GM23338 (cell line): ENCODE measurements at regions not wholly inside any gene's neighbourhood (a gene's known extent, or its start where the extent isn't known, plus 50 kb on each side); places are given as distances from the start of the nearest gene placed in this dataset.

ENCODE experiments used
- ATAC-seq: fragments of 200-7000 bp; cut with Tn5 transposase; 3 replicates; pipeline ENCODE4 v1.9.1; 2020
- DNase-seq: peaks from one replicate; pipeline ENCODE4 v3.0.0-alpha.2; 2015; ENCODE audit warnings: low spot score
- H2AFZ ChIP-seq: fragments of 200-600 bp; sonication (generic); 2 replicates; pipeline ENCODE4 v1.8.0; 2016; ENCODE audit warnings: antibody characterized with exemption, mild to moderate bottlenecking, moderate library complexity
- H3F3A ChIP-seq: fragments of 200-600 bp; sonication (generic); replicated peaks from 2 replicates; pipeline ENCODE4 v1.8.0; 2017; ENCODE audit warnings: antibody characterized with exemption, mixed run types, low read depth
- H3K27ac ChIP-seq: fragments of 200-600 bp; sonication (generic); 2 replicates; pipeline ENCODE4 v1.6.1; 2016; ENCODE audit warnings: low read depth
- H3K27me3 ChIP-seq: fragments of 200-600 bp; sonication (generic); 2 replicates; pipeline ENCODE4 v1.8.0; 2016; ENCODE audit warnings: mild to moderate bottlenecking, mixed run types, moderate library complexity; ENCODE audit not compliant: insufficient read depth
- H3K36me3 ChIP-seq: fragments of 200-600 bp; sonication (generic); 2 replicates; pipeline ENCODE4 v1.8.0; 2016; ENCODE audit warnings: mild to moderate bottlenecking; ENCODE audit not compliant: insufficient read depth
- H3K4me1 ChIP-seq: fragments of 200-600 bp; sonication (generic); 2 replicates; pipeline ENCODE4 v1.8.0; 2016; ENCODE audit warnings: mild to moderate bottlenecking, moderate library complexity; ENCODE audit not compliant: insufficient read depth
- H3K4me2 ChIP-seq: fragments of 200-600 bp; sonication (generic); 2 replicates; pipeline ENCODE4 v1.7.1; 2017; ENCODE audit warnings: mixed run types
- H3K4me3 ChIP-seq: fragments of 200-600 bp; sonication (generic); 2 replicates; pipeline ENCODE4 v1.6.1; 2016; ENCODE audit warnings: mixed run types
- H3K79me2 ChIP-seq: fragments of 200-600 bp; sonication (generic); replicated peaks from 2 replicates; pipeline ENCODE4 v1.8.0; 2017; ENCODE audit warnings: mild to moderate bottlenecking; ENCODE audit not compliant: insufficient read depth
- H3K9me2 ChIP-seq: fragments of 200-600 bp; sonication (generic); 2 replicates; pipeline ENCODE4 v1.8.0; 2017; ENCODE audit not compliant: insufficient read depth
- H4K20me1 ChIP-seq: fragments of 200-600 bp; sonication (generic); replicated peaks from 2 replicates; pipeline ENCODE4 v1.8.0; 2017; ENCODE audit warnings: mild to moderate bottlenecking; ENCODE audit not compliant: insufficient read depth
- H3K27ac Mint-ChIP-seq: 2 replicates; pipeline ENCODE4 v1.8.0; 2020; ENCODE audit warnings: inconsistent platforms, mild to moderate bottlenecking, moderate library complexity, mixed read lengths
- H3K27me3 Mint-ChIP-seq: 3 replicates; pipeline ENCODE4 v1.8.0; 2022; ENCODE audit warnings: low read depth, mild to moderate bottlenecking, moderate library complexity, mixed read lengths, inconsistent platforms; ENCODE audit not compliant: insufficient read depth, poor library complexity
- H3K36me3 Mint-ChIP-seq: 3 replicates; pipeline ENCODE4 v1.8.0; 2021; ENCODE audit warnings: low read depth, mild to moderate bottlenecking, inconsistent platforms, moderate library complexity, mixed read lengths
- H3K4me1 Mint-ChIP-seq: 3 replicates; pipeline ENCODE4 v1.8.0; 2020; ENCODE audit warnings: mild to moderate bottlenecking, inconsistent platforms, mixed read lengths
- H3K4me3 Mint-ChIP-seq: 3 replicates; pipeline ENCODE4 v1.8.0; 2021; ENCODE audit warnings: moderate library complexity, mild to moderate bottlenecking, inconsistent platforms, mixed read lengths
- H3K9me3 Mint-ChIP-seq: 3 replicates; pipeline ENCODE4 v1.8.0; 2020; ENCODE audit warnings: moderate library complexity, mild to moderate bottlenecking, inconsistent platforms, mixed read lengths
- CREB1 ChIP-seq: fragments of 250-450 bp; sonication (Bioruptor Pico); IDR thresholded peaks from 2 replicates; pipeline ENCODE4 v1.5.0; 2020; ENCODE audit warnings: low read depth, mild to moderate bottlenecking, moderate library complexity
- CTCF ChIP-seq, 2 experiments: fragments of 200-600 bp in 1 of 2; sonication (generic) in 1 of 2; conservative IDR thresholded peaks; 2 replicates each; pipeline versions ENCODE4 v1.5.1 to v1.6.1; 2016 to 2017; ENCODE audit warnings: antibody characterized with exemption in 2 of 2, low read depth in 2 of 2, mild to moderate bottlenecking in 2 of 2, moderate library complexity in 1 of 2
- ETS1 ChIP-seq: IDR thresholded peaks from 2 replicates; pipeline ENCODE4 v1.6.1; 2016; ENCODE audit warnings: antibody characterized with exemption
- EZH2 ChIP-seq: fragments of 200-600 bp; sonication (generic); IDR thresholded peaks from one replicate; pipeline ENCODE4 v1.8.0; 2017; ENCODE audit warnings: antibody characterized with exemption, mild to moderate bottlenecking, low read depth; ENCODE audit not compliant: unreplicated experiment
- EZH2phosphoT487 ChIP-seq: fragments of 200-600 bp; sonication (generic); IDR thresholded peaks from one replicate; pipeline ENCODE4 v1.8.1; 2018; ENCODE audit warnings: antibody characterized with exemption; ENCODE audit not compliant: unreplicated experiment
- JUNB ChIP-seq: IDR thresholded peaks from one replicate; pipeline ENCODE4 v1.6.1; 2016; ENCODE audit warnings: antibody characterized with exemption; ENCODE audit not compliant: unreplicated experiment
- NANOG ChIP-seq: IDR thresholded peaks from 2 replicates; pipeline ENCODE4 v1.6.1; 2016; ENCODE audit warnings: antibody characterized with exemption, borderline replicate concordance
- POLR2AphosphoS5 ChIP-seq: IDR thresholded peaks from 2 replicates; pipeline ENCODE4 v1.6.1; 2016; ENCODE audit warnings: antibody characterized with exemption, low read depth
- REST ChIP-seq: IDR thresholded peaks from one replicate; pipeline ENCODE4 v1.6.1; 2018; ENCODE audit warnings: antibody characterized with exemption; ENCODE audit not compliant: unreplicated experiment
- STAT1 ChIP-seq: IDR thresholded peaks from one replicate; pipeline ENCODE4 v1.6.1; 2016; ENCODE audit warnings: antibody characterized with exemption; ENCODE audit not compliant: unreplicated experiment
- ZNF114 ChIP-seq: fragments of 250-450 bp; sonication (Bioruptor Pico); IDR thresholded peaks from 2 replicates; pipeline ENCODE4 v1.5.0; 2020; ENCODE audit warnings: mild to moderate bottlenecking, moderate library complexity
- ZNF331 ChIP-seq: fragments of 250-450 bp; sonication (Bioruptor Pico); IDR thresholded peaks from 2 replicates; pipeline ENCODE4 v1.5.0; 2020; ENCODE audit warnings: low read depth, mild to moderate bottlenecking, moderate library complexity
- ZNF462 ChIP-seq: fragments of 250-450 bp; sonication (Bioruptor Pico); IDR thresholded peaks from 2 replicates; pipeline ENCODE4 v1.5.0; 2020; ENCODE audit warnings: mild to moderate bottlenecking, moderate library complexity

DNA sequence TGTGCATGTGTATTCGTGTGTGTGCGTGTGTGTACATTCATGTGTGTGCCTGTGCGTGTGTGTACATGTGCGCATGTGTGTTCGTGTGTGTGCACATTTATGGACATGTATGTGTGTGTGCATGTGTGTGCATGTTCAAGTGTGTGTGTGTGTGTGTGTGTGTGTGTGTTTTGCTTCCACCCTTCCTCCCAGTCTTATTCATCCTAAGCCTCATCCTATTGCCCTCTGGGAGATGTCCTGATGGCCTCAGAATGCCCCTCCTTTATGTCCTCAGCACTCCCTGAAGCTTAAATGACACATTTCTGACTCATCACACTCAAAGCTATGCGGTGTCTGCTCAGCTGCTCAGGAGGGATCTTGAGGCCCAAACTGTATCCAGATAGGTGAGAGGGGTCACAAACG, 76.6 kb upstream of the CCDC167 start:
- no peaks in the 10 kb centered on the region for H3K9me2 ChIP-seq
- H3K27me3 Mint-ChIP-seq: peaks cover 8% of the 10 kb centered on the region
- H3K36me3 ChIP-seq: no peaks in the 10 kb centered on the region
- DNase-seq (no peak), ATAC-seq (no peak)
- H3K9me3 Mint-ChIP-seq: no peaks in the 10 kb centered on the region
- no peaks in the 10 kb centered on the region for H3K27me3 ChIP-seq
- TF ChIP-seq CREB1 (no peak), ETS1 (no peak), EZH2phosphoT487 (no peak), STAT1 (no peak), JUNB (no peak), POLR2AphosphoS5 (no peak), ZNF331 (no peak), ZNF462 (no peak), REST (no peak), CTCF (conservative IDR thresholded peaks at IDR 0.05; ENCODE audit: low read depth in 2 of 2) (no peak), ZNF114 (CRISPR knock-in tag) (no peak), EZH2 (no peak), NANOG (no peak)
- H3K36me3 Mint-ChIP-seq: no peaks in the 10 kb centered on the region
- H3F3A ChIP-seq: no peaks in the 10 kb centered on the region
- 0 out of 2 replicates have a peak, but pooled peaks cover under 1% of the 10 kb centered on the region for H3K4me1 ChIP-seq
- no peaks in the 10 kb centered on the region for H3K79me2 ChIP-seq
- H3K27ac Mint-ChIP-seq: no peak overlapping the region
- H4K20me1 ChIP-seq: no peaks in the 10 kb centered on the region
- H3K4me1 Mint-ChIP-seq: peaks cover 4% of the 10 kb centered on the region; the same call in 1 of the 3 replicates
- no peak overlapping the region for H3K4me2 ChIP-seq
- no peak overlapping the region for H3K4me3 Mint-ChIP-seq
- no peak overlapping the region for H3K27ac ChIP-seq
- H3K4me3 ChIP-seq: no peak overlapping the region
- H2AFZ ChIP-seq: no peak overlapping the region
